ENCODE measurements at regions not wholly inside any gene's neighbourhood (a gene's known extent, or its start where the extent isn't known, plus 50 kb on each side); places are given as distances from the start of the nearest gene placed in this dataset.

- Histone ChIP-seq H3K4me3 (no peak overlapping the region), H3K27me3 (no peaks in the 10 kb centered on the region), H3K9me3 (no peaks in the 10 kb centered on the region), H3K4me1 (no peaks in the 10 kb centered on the region), H3K27ac (no peak overlapping the region), H3K36me3 (no peaks in the 10 kb centered on the region)
- intact Hi-C loops (cut with DNase I), result no loop called here
- ATAC-seq (no peak), DNase-seq (no peak)
- TF ChIP-seq CTCF (IDR thresholded peaks at IDR 0.05), result no peak
Observed at GRCh38 chrX:134747006-134747405, 50.0 kb downstream of the PABIR2 start.

- ATAC-seq (no peak), DNase-seq (no peak)
- Histone ChIP-seq H3K9me3 (no peaks in the 10 kb centered on the region), H3K27me3 (no peaks in the 10 kb centered on the region), H3K4me1 (no peaks in the 10 kb centered on the region), H3K4me3 (no peak overlapping the region), H3K27ac (no peak overlapping the region), H3K36me3 (no peaks in the 10 kb centered on the region)
- no peak for TF ChIP-seq CTCF (IDR thresholded peaks at IDR 0.05)
- intact Hi-C loops (cut with DNase I), result no loop called here
Observed at GRCh38 chrX:134746410-134746785, 50.6 kb downstream of the PABIR2 start.

GRCh38 chrX:134745636-134746409 lies 51.2 kb downstream of the PABIR2 start:
- Histone ChIP-seq H3K36me3 (no peaks in the 10 kb centered on the region), H3K4me1 (no peaks in the 10 kb centered on the region), H3K4me3 (no peak overlapping the region), H3K27ac (no peak overlapping the region), H3K27me3 (no peaks in the 10 kb centered on the region), H3K9me3 (no peaks in the 10 kb centered on the region)
- no peak for TF ChIP-seq CTCF (IDR thresholded peaks at IDR 0.05)
- no peak for DNase-seq
- intact Hi-C loops (cut with DNase I), result no loop called here
- no peak for ATAC-seq

GRCh38 chrX:134743091-134743490 lies 53.9 kb downstream of the PABIR2 start:
- Histone ChIP-seq H3K4me3 (no peak overlapping the region), H3K27me3 (no peaks in the 10 kb centered on the region), H3K9me3 (no peaks in the 10 kb centered on the region), H3K27ac (no peak overlapping the region), H3K36me3 (no peaks in the 10 kb centered on the region), H3K4me1 (no peaks in the 10 kb centered on the region)
- no peak for ATAC-seq
- no peak for DNase-seq
- intact Hi-C loops (cut with DNase I), result no loop called here
- TF ChIP-seq CTCF (IDR thresholded peaks at IDR 0.05), result no peak

GRCh38 chrX:134742573-134742972 lies 54.4 kb downstream of the PABIR2 start:
- DNase-seq, result no peak
- H3K27me3 ChIP-seq, result no peaks in the 10 kb centered on the region
- no peak for TF ChIP-seq CTCF (IDR thresholded peaks at IDR 0.05)
- no peaks in the 10 kb centered on the region for H3K9me3 ChIP-seq
- no peaks in the 10 kb centered on the region for H3K4me1 ChIP-seq
- H3K36me3 ChIP-seq, result no peaks in the 10 kb centered on the region
- H3K4me3 ChIP-seq, result no peak overlapping the region
- ATAC-seq, result no peak
- intact Hi-C loops (cut with DNase I), result no loop called here
- H3K27ac ChIP-seq, result no peak overlapping the region

Data from left lung (tissue), 4 donors.